Activated naive CD8-positive, alpha-beta T cell (primary cell): ENCODE measurements at regions not wholly inside any gene's neighbourhood (a gene's known extent, or its start where the extent isn't known, plus 50 kb on each side); places are given as distances from the start of the nearest gene placed in this dataset.
"Not testable (repeated sequence)": the region's sequence is repeated elsewhere in the genome, so short reads cannot be mapped to it uniquely, and the experiment has no call there.

Source experiments
- H3K27ac Mint-ChIP-seq: one replicate; pipeline ENCODE4 v1.8.0; 2021; ENCODE audit warnings: mixed read lengths
- H3K27me3 Mint-ChIP-seq: one replicate; pipeline ENCODE4 v1.8.0; 2021; ENCODE audit warnings: mixed read lengths
- H3K36me3 Mint-ChIP-seq: one replicate; pipeline ENCODE4 v1.8.0; 2021; ENCODE audit warnings: mixed read lengths
- H3K4me1 Mint-ChIP-seq: one replicate; pipeline ENCODE4 v1.8.0; 2021; ENCODE audit warnings: low read depth, mixed read lengths
- H3K4me3 Mint-ChIP-seq: one replicate; pipeline ENCODE4 v1.8.0; 2021; ENCODE audit warnings: mild to moderate bottlenecking, mixed read lengths
- H3K9me3 Mint-ChIP-seq: one replicate; pipeline ENCODE4 v1.8.0; 2021; ENCODE audit warnings: low read depth, mixed read lengths

GRCh38 chr1:21385022-21385421 lies 54.9 kb upstream of the NBPF3 start:
- Mint-ChIP-seq H3K36me3 (peaks cover 4% of the 10 kb centered on the region), H3K9me3 (peaks cover 5% of the 10 kb centered on the region), H3K27me3 (peaks cover 7% of the 10 kb centered on the region), H3K27ac (no peak overlapping the region), H3K4me1 (no peaks in the 10 kb centered on the region), H3K4me3 (no peak overlapping the region)

- Mint-ChIP-seq H3K4me3 (no peak overlapping the region), H3K27ac (no peak overlapping the region), H3K4me1 (no peaks in the 10 kb centered on the region), H3K27me3 (peaks cover 7% of the 10 kb centered on the region), H3K9me3 (peaks cover 5% of the 10 kb centered on the region), H3K36me3 (peaks cover 4% of the 10 kb centered on the region)
Measured at GRCh38 chr1:21384620-21385019, 55.3 kb upstream of the NBPF3 start.

GRCh38 chr1:21383785-21384401 lies 56.0 kb upstream of the NBPF3 start:
- H3K27me3 Mint-ChIP-seq = peaks cover 7% of the 10 kb centered on the region
- H3K27ac Mint-ChIP-seq = no peak overlapping the region
- peaks cover 4% of the 10 kb centered on the region for H3K36me3 Mint-ChIP-seq
- H3K9me3 Mint-ChIP-seq = peaks cover 5% of the 10 kb centered on the region
- H3K4me3 Mint-ChIP-seq = no peak overlapping the region
- H3K4me1 Mint-ChIP-seq = no peaks in the 10 kb centered on the region

GRCh38 chr1:21381354-21381753 lies 58.6 kb upstream of the NBPF3 start:
- Mint-ChIP-seq H3K27ac (no peak overlapping the region), H3K9me3 (peaks cover 9% of the 10 kb centered on the region), H3K4me1 (no peaks in the 10 kb centered on the region), H3K27me3 (peaks cover 7% of the 10 kb centered on the region), H3K36me3 (peaks cover 4% of the 10 kb centered on the region), H3K4me3 (no peak overlapping the region)

- not testable (repeated sequence) for H3K4me1 Mint-ChIP-seq, H3K27me3 Mint-ChIP-seq, H3K27ac Mint-ChIP-seq, H3K4me3 Mint-ChIP-seq, H3K9me3 Mint-ChIP-seq, H3K36me3 Mint-ChIP-seq
Measured at GRCh38 chr1:21380147-21380546, 59.8 kb upstream of the NBPF3 start.

GRCh38 chr1:21379571-21379970 lies 60.4 kb upstream of the NBPF3 start:
- Mint-ChIP-seq H3K4me1 (no peaks in the 10 kb centered on the region), H3K27ac (no peak overlapping the region), H3K4me3 (no peak overlapping the region), H3K27me3 (peaks cover 5% of the 10 kb centered on the region), H3K36me3 (peaks cover 4% of the 10 kb centered on the region), H3K9me3 (peaks cover 9% of the 10 kb centered on the region)

- Mint-ChIP-seq H3K27me3 (peaks cover 4% of the 10 kb centered on the region), H3K27ac (no peak overlapping the region), H3K9me3 (peaks cover 9% of the 10 kb centered on the region), H3K4me1 (no peaks in the 10 kb centered on the region), H3K36me3 (peaks cover 4% of the 10 kb centered on the region), H3K4me3 (no peak overlapping the region)
Measured at GRCh38 chr1:21378705-21379494, 61.0 kb upstream of the NBPF3 start.

- Mint-ChIP-seq H3K9me3 (no peaks in the 10 kb centered on the region), H3K27ac (no peak overlapping the region), H3K36me3 (no peaks in the 10 kb centered on the region)
Measured at GRCh38 chr1:21372383-21372782, 67.6 kb upstream of the NBPF3 start.

GRCh38 chr1:21369905-21370304 lies 70.0 kb upstream of the NBPF3 start:
- Mint-ChIP-seq H3K27ac (no peak overlapping the region), H3K9me3 (no peaks in the 10 kb centered on the region), H3K27me3 (no peaks in the 10 kb centered on the region), H3K4me3 (no peak overlapping the region), H3K4me1 (peaks cover 7% of the 10 kb centered on the region), H3K36me3 (no peaks in the 10 kb centered on the region)

More at GRCh38 chr1:21372383-21372782, 67.6 kb upstream of the NBPF3 start:
- peaks cover 5% of the 10 kb centered on the region for H3K4me1 Mint-ChIP-seq
- H3K27me3 Mint-ChIP-seq = no peaks in the 10 kb centered on the region
- no peak overlapping the region for H3K4me3 Mint-ChIP-seq

GRCh38 chr1:21368515-21369289 lies 71.2 kb upstream of the NBPF3 start:
- Mint-ChIP-seq H3K36me3 (no peaks in the 10 kb centered on the region), H3K27me3 (no peaks in the 10 kb centered on the region), H3K4me1 (peaks cover 12% of the 10 kb centered on the region), H3K4me3 (no peak overlapping the region), H3K27ac (no peak overlapping the region), H3K9me3 (no peaks in the 10 kb centered on the region)

GRCh38 chr1:21367973-21368514 lies 71.9 kb upstream of the NBPF3 start:
- H3K36me3 Mint-ChIP-seq, H3K27ac Mint-ChIP-seq, H3K4me3 Mint-ChIP-seq, H3K27me3 Mint-ChIP-seq, H3K9me3 Mint-ChIP-seq: not testable (repeated sequence)
- H3K4me1 Mint-ChIP-seq = peaks cover 12% of the 10 kb centered on the region

GRCh38 chr1:21366288-21366687 lies 73.6 kb upstream of the NBPF3 start:
- Mint-ChIP-seq H3K9me3 (no peaks in the 10 kb centered on the region), H3K4me1 (peaks cover 12% of the 10 kb centered on the region), H3K4me3 (no peak overlapping the region), H3K36me3 (no peaks in the 10 kb centered on the region), H3K27me3 (no peaks in the 10 kb centered on the region), H3K27ac (peak overlapping the region; percentile 19)

GRCh38 chr1:21365036-21365435 lies 74.8 kb upstream of the ECE1 start:
- no peaks in the 10 kb centered on the region for H3K9me3 Mint-ChIP-seq
- peaks cover 12% of the 10 kb centered on the region for H3K4me1 Mint-ChIP-seq
- H3K36me3 Mint-ChIP-seq = no peaks in the 10 kb centered on the region
- no peak overlapping the region for H3K4me3 Mint-ChIP-seq
- peak overlapping the region; percentile 38 for H3K27ac Mint-ChIP-seq
- H3K27me3 Mint-ChIP-seq = no peaks in the 10 kb centered on the region

GRCh38 chr1:21362096-21362495 lies 71.8 kb upstream of the ECE1 start:
- Mint-ChIP-seq H3K4me3 (no peak overlapping the region), H3K4me1 (peaks cover 7% of the 10 kb centered on the region), H3K36me3 (no peaks in the 10 kb centered on the region), H3K27ac (no peak overlapping the region), H3K9me3 (no peaks in the 10 kb centered on the region), H3K27me3 (no peaks in the 10 kb centered on the region)

GRCh38 chr1:21361506-21361905 lies 71.2 kb upstream of the ECE1 start:
- no peaks in the 10 kb centered on the region for H3K36me3 Mint-ChIP-seq
- no peak overlapping the region for H3K27ac Mint-ChIP-seq
- no peaks in the 10 kb centered on the region for H3K9me3 Mint-ChIP-seq
- H3K27me3 Mint-ChIP-seq = no peaks in the 10 kb centered on the region
- peaks cover 7% of the 10 kb centered on the region for H3K4me1 Mint-ChIP-seq
- no peak overlapping the region for H3K4me3 Mint-ChIP-seq
